ENCODE measurements at regions not wholly inside any gene's neighbourhood (a gene's known extent, or its start where the extent isn't known, plus 50 kb on each side); places are given as distances from the start of the nearest gene placed in this dataset.
"Not testable (repeated sequence)": the region's sequence is repeated elsewhere in the genome, so short reads cannot be mapped to it uniquely, and the experiment has no call there.

- peak; percentile 75 for DNase-seq
These were observed 373.1 kb downstream of the CD109 start for GRCh38 chr6:74069089-74069581.

- DNase-seq = no peak
These were observed 370.3 kb downstream of the CD109 start for GRCh38 chr6:74066168-74066871.

- peak; percentile 36 for DNase-seq
These were observed 369.7 kb downstream of the CD109 start for GRCh38 chr6:74065705-74066104.

GRCh38 chr6:74063391-74063790 lies 367.4 kb downstream of the CD109 start:
- no peak for DNase-seq

- no peak for DNase-seq
These were observed 365.2 kb downstream of the CD109 start for GRCh38 chr6:74061201-74061600.

- no peak for DNase-seq
These were observed 364.4 kb downstream of the CD109 start for GRCh38 chr6:74060354-74060753.

GRCh38 chr6:74058606-74059005 lies 362.6 kb downstream of the CD109 start:
- DNase-seq = no peak

- DNase-seq = no peak
These were observed 361.3 kb downstream of the CD109 start for GRCh38 chr6:74057326-74057725.

- no peak for DNase-seq
These were observed 358.2 kb downstream of the CD109 start for GRCh38 chr6:74054190-74054589.

GRCh38 chr6:74050921-74051320 lies 354.9 kb downstream of the CD109 start:
- no peak for DNase-seq

GRCh38 chr6:74048387-74048786 lies 352.4 kb downstream of the CD109 start:
- DNase-seq = no peak

- DNase-seq = no peak
These were observed 348.6 kb downstream of the CD109 start for GRCh38 chr6:74044417-74045096.

- DNase-seq = no peak
These were observed 345.4 kb downstream of the CD109 start for GRCh38 chr6:74041420-74041819.

- no peak for DNase-seq
These were observed 322.8 kb downstream of the CD109 start for GRCh38 chr6:74018825-74019224.

- DNase-seq = no peak
These were observed 319.4 kb downstream of the CD109 start for GRCh38 chr6:74015427-74015826.

- DNase-seq = peak; percentile 31
These were observed 304.9 kb downstream of the CD109 start for GRCh38 chr6:74000666-74001490.

GRCh38 chr6:73990609-73991238 lies 294.7 kb downstream of the CD109 start:
- not testable (repeated sequence) for DNase-seq

- DNase-seq = no peak
These were observed 293.4 kb downstream of the CD109 start for GRCh38 chr6:73989428-73989827.

- no peak for DNase-seq
These were observed 289.9 kb downstream of the CD109 start for GRCh38 chr6:73985891-73986290.

GRCh38 chr6:73984571-73985210 lies 288.7 kb downstream of the CD109 start:
- no peak for DNase-seq

GRCh38 chr6:73983367-73983766 lies 287.4 kb downstream of the CD109 start:
- no peak for DNase-seq

- peak; percentile 45 for DNase-seq
These were observed 284.1 kb downstream of the CD109 start for GRCh38 chr6:73980096-73980495.
